Ishikawa (cell line): ENCODE measurements at regions not wholly inside any gene's neighbourhood (a gene's known extent, or its start where the extent isn't known, plus 50 kb on each side); places are given as distances from the start of the nearest gene placed in this dataset.

Source experiments
- CEBPB ChIP-seq: IDR thresholded peaks from 2 replicates; pipeline ENCODE4 v1.6.1; 2012
- CREB1 ChIP-seq: IDR thresholded peaks from 2 replicates; pipeline ENCODE4 v1.6.1; 2012; ENCODE audit warnings: low read depth
- EGR1 ChIP-seq: IDR thresholded peaks from 2 replicates; pipeline ENCODE4 v1.6.1; 2012
- EP300 ChIP-seq: IDR thresholded peaks from 2 replicates; pipeline ENCODE4 v1.6.1; 2012; ENCODE audit warnings: borderline replicate concordance
- FOXM1 ChIP-seq: IDR thresholded peaks from 2 replicates; pipeline ENCODE4 v1.6.1; 2012; ENCODE audit warnings: low read depth, borderline replicate concordance
- MAX ChIP-seq: IDR thresholded peaks from 2 replicates; pipeline ENCODE4 v1.6.1; 2012
- NFIC ChIP-seq: IDR thresholded peaks from 2 replicates; pipeline ENCODE4 v1.6.1; 2012
- RAD21 ChIP-seq: IDR thresholded peaks from 2 replicates; pipeline ENCODE4 v1.6.1; 2012; ENCODE audit warnings: low read depth
- REST ChIP-seq: IDR thresholded peaks from 2 replicates; pipeline ENCODE4 v1.6.1; 2012; ENCODE audit warnings: low read depth, mild to moderate bottlenecking
- TAF1 ChIP-seq: IDR thresholded peaks from 2 replicates; pipeline ENCODE4 v1.6.1; 2012; ENCODE audit warnings: low read depth, mild to moderate bottlenecking
- TCF12 ChIP-seq: IDR thresholded peaks from 2 replicates; pipeline ENCODE4 v1.6.1; 2012; ENCODE audit warnings: low read depth
- TEAD4 ChIP-seq: IDR thresholded peaks from 2 replicates; pipeline ENCODE4 v1.6.1; 2012
- YY1 ChIP-seq: IDR thresholded peaks from 2 replicates; pipeline ENCODE4 v1.6.1; 2012; ENCODE audit warnings: low read depth
- ZBTB7A ChIP-seq: IDR thresholded peaks from 2 replicates; pipeline ENCODE4 v1.6.1; 2012; ENCODE audit warnings: low read depth
- TF ChIP-seq, protein P1 (sequence below): IDR thresholded peaks from 2 replicates; pipeline ENCODE4 v1.6.1; 2012

GRCh38 chr3:3605226-3605625 is 194.0 kb upstream of the LRRN1 start:
- no peak for TF ChIP-seq YY1
- TF ChIP-seq CREB1 = no peak
- TF ChIP-seq MAX = no peak
- no peak for TF ChIP-seq TCF12
- no peak for TF ChIP-seq NFIC
- TF ChIP-seq REST = no peak
- TF ChIP-seq TAF1 = no peak
- TF ChIP-seq FOXM1 = no peak
- TF ChIP-seq, protein P1, sequence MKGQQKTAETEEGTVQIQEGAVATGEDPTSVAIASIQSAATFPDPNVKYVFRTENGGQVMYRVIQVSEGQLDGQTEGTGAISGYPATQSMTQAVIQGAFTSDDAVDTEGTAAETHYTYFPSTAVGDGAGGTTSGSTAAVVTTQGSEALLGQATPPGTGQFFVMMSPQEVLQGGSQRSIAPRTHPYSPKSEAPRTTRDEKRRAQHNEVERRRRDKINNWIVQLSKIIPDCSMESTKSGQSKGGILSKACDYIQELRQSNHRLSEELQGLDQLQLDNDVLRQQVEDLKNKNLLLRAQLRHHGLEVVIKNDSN = no peak
- TF ChIP-seq RAD21 = no peak
- TF ChIP-seq EP300 = no peak

DNA sequence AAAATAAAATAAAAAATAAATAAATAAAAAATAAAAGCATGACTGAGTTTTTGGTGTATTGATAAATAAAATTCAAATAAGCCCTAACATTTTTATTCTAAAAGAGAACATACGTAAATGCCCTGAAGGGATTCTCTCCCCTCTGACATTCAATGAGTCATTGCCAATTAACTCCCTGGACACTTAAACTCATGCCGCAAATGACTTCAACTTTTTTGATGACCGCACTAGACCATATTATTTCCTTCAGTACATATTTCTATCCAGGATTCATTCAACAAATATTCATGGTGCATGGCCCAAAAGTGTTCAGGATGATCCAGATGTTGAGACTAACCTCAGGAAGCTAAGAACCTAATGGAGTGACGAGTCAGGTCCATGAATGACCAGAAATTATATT is 195.9 kb upstream of the LRRN1 start:
- no peak for TF ChIP-seq YY1
- TF ChIP-seq CREB1 = no peak
- TF ChIP-seq FOXM1 = no peak
- TF ChIP-seq CEBPB = no peak
- TF ChIP-seq TCF12 = no peak
- no peak for TF ChIP-seq REST
- no peak for TF ChIP-seq EP300

DNA sequence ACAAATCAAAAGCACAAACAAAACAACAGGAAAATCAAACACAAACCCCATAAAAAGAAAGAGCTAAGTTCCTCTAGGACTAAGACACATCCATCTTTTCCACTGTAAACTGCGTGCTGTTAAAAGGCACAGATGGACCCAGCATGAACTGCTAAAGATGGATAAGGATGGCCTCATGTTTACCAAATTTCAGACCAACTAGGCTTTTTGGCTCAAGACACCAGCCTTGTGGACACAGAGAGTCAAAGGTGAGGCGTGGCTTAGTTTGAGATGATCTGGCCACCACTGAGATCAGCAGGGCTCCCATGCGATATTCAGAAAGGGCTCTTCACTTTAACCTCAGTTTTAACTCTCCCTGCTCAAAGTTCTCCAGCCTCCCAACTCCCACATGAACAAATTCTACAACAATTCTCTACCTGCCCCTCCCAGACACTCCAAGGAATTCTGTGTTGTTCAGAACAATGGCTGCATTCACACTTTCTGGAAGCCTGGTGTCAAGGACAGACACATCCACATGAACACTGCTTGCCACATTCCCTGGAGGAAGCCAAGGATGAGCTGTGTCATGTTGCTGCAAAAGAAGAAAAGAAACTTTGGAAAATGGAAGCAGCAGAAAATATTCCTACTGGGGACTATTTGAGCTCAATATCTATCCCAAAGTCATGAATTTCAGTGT is 198.4 kb upstream of the LRRN1 start:
- TF ChIP-seq YY1 = no peak
- no peak for TF ChIP-seq ZBTB7A
- no peak for TF ChIP-seq NFIC
- TF ChIP-seq FOXM1 = no peak
- no peak for TF ChIP-seq EP300

DNA sequence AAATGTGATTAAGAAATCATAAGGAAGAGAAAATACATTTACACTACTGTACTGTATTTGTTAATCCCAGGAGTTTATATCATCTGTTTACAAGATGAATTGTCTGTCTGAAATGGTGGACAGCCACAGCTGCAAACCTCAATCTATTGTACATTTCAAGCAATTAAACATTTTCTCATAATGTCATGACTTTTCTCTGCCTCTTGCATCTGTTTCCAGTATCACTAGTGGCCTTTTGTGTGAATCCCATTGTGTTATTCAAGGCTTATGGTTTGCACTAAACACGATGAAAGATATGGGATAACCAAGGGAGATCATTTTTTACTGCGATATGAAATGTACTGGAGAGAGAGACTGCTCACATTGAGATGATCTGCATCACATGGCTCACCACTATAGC is 200.2 kb upstream of the LRRN1 start:
- TF ChIP-seq EP300 = no peak
- TF ChIP-seq FOXM1 = no peak
- no peak for TF ChIP-seq EGR1
- no peak for TF ChIP-seq TEAD4
- no peak for TF ChIP-seq NFIC
- TF ChIP-seq ZBTB7A = no peak
- no peak for TF ChIP-seq CREB1

GRCh38 chr3:3594986-3595385 is 204.2 kb upstream of the LRRN1 start:
- TF ChIP-seq RAD21 = no peak
- no peak for TF ChIP-seq CREB1
- TF ChIP-seq EP300 = no peak
- TF ChIP-seq NFIC = no peak
- no peak for TF ChIP-seq TAF1
- TF ChIP-seq REST = no peak
- no peak for TF ChIP-seq CEBPB
- no peak for TF ChIP-seq FOXM1
